Superior temporal gyrus (tissue), 1 donor: ENCODE measurements at regions not wholly inside any gene's neighbourhood (a gene's known extent, or its start where the extent isn't known, plus 50 kb on each side); places are given as distances from the start of the nearest gene placed in this dataset.
"Not testable (repeated sequence)": the region's sequence is repeated elsewhere in the genome, so short reads cannot be mapped to it uniquely, and the experiment has no call there.

Source experiments
- DNase-seq: peaks from one replicate; pipeline ENCODE4 v3.0.0-alpha.2; 2016; ENCODE audit errors: extremely low spot score

GRCh38 chr6:100099189-100100074, 105.4 kb upstream of the MCHR2 start:
- peak; percentile 83 for DNase-seq

DNA sequence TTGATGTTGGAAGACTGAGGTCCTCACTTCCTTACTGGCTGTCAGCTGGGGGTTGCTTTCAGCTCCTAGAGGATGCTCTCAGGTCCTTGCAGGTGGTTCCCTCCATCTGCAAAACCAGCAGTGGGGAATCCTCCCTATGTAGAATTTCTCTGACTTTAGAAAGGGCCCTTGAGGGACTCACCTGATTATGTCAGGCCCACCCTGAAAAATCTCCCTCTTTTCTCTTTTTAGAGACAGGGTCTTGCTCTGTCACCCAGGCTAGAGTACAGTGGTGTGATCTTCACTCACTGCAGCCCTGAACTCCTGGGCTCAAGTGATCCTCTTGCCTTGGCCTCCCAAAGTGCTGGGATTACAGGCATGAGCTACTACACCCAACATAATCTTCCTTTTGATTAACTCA, 102.9 kb upstream of the MCHR2 start:
- DNase-seq: no peak

DNA sequence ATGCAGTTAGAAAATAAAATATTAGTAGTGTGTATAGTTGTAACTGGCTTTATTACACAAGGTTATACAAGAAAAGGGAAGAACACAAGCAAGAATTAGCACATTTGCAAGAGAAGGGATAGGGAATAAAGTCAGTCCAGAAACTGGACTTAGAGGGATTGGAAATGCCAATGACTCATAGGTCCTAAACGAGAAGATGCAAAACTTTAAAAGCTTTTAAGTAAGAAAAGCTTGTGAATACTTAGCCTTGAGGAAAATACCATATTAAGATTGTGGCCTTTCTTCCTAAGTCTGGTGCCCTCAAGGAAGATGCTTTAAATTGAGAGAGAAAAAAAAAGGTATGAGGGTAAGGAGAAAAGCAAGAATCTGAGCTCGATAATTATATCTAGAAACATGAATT, 102.3 kb upstream of the MCHR2 start:
- no peak for DNase-seq

DNA sequence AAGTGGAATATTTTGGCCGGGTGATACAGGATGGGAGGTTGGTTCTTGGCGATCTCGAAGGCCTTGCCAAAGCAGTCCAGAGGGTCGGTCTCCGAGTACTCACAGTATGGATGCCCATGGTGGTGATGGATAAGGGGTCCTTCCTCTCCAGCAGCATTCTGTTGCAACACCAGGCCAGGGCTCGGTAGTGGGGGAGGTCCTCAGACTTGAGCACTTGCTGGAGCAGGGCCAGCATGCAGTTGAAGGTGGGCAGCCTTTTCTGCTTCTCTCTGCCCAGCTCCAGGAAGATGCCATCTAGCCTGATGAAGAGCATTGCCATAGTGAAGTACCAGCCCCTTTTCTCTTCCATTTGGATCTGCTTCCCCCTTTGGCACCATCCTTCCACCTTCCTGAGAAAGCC, 99.4 kb upstream of the MCHR2 start:
- DNase-seq: no peak

- DNase-seq: no peak
Measured at GRCh38 chr6:100088009-100088408, 94.0 kb upstream of the MCHR2 start.

DNA sequence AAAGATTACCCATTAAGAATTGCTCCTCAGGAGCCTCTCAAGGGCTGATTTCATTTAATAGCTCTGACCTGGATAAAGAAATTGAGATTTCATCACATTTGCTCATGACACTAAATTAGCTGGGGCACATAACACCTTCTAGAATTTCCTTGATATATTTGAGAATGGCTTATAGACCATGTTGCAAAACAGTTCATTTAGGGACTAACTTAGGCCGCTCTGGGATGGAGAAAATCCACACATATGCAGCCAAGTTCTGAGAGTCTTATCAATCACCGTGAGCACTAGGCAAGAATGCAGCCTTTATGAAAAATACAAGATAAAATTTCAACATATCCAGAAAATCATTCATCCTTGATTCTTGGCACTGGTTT, 91.0 kb upstream of the MCHR2 start:
- DNase-seq: no peak

DNA sequence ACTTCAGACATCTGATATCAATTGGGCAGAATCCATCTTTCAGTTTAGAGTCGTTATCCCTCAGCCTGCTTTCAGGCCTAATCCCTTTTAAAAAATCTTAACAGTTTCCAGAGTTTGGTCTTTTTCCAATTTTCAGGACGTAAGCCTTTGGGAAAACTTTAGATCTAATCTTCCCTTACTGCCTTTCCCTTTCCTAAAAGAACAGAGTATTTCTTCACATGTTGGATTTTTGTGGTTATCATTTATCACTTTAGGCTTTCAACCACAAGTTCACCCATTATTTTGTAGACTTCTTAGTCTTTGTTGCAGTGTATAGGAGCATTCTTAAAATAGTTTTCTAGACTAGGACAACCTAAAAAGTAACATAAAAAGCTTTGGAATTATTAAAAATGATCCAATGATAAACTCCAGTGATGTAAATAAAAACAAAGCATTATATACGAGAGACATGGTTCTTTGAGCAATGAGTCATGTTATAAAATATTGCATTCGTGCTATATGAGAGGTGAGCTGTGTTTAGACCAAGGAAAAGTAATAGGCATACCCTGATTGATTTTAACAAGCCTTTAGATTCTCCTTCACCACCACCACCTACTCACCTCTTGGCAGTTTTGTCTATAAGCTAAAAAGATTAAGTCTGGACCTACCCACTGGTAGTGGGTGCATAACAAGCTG, 90.4 kb upstream of the MCHR2 start:
- DNase-seq: no peak

DNA sequence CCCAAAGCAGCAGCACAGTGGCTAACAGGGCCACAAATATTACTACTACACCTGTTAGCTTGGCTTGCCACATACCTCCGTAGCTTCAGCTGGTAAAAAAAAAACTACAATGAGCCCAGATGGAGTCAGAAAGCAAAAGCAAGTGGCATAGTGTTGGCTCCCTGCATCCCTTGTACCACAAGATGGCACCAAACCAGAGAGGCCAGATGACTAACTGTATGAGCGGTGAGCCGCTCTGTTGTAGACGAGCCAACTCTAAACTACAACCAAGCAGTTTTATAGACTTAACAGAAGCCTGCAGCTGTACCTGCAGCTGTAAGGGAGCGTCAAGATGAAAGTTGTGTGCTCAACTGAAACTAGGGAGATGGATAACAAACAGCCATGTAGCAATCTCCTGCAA, 84.5 kb upstream of the MCHR2 start:
- no peak for DNase-seq

DNA sequence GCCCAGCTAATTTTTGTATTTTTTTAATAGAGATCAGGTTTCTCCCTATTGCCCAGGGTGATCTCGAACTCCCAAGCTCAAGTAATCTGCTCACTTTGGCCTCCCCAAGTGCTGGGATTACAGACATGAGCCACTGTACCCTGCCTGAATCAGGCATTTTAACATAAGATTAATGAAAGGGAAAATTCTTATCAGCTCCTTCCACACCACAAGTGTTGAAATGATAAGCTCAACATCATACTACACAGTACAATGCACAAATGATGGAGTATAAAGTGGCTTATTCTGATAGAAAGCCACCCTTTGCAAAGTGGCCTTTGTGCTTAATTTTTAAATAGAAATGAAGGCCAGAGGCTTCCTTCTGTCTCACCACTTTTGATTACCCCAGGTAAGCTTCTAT, 71.3 kb upstream of the MCHR2 start:
- DNase-seq: no peak

DNA sequence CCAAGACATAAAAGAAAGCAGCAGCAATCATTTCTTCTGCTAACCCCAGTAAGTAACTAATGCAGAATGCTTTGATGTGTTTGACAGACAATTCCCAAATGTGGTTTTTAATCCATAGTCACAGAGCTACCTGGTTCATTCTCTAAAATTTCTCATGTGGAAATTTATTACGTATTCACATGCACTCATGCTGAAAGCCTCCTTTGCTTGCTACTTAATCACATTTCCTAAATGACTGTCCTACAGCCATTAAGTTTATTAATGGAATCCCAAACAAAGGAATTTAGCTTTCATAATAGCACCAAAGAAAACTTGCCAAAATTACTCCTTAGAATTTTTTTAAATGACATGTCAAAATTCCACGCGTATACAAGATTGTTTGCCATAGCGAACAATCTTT, 68.6 kb upstream of the MCHR2 start:
- DNase-seq: no peak

DNA sequence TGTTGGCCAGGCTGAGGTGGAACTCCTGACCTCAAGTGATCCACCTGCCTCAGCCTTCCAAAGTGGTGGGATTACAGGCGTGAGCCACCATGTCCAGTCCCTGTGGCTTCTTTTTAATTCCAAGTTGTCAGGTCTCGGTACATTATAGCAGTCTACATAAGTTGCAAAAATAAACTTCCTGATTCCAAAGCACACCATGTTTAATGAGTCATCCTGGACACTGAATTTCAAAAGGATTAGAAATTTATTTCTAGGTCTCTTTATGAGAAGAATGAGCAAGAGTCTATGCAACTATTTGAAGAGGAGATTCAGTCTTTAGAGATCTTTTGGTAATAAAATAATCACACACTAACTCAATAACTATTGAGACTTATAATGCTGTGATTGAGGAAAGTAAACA, 63.9 kb upstream of the MCHR2 start:
- no peak for DNase-seq

GRCh38 chr6:100050550-100050949, 56.5 kb upstream of the MCHR2 start:
- no peak for DNase-seq

DNA sequence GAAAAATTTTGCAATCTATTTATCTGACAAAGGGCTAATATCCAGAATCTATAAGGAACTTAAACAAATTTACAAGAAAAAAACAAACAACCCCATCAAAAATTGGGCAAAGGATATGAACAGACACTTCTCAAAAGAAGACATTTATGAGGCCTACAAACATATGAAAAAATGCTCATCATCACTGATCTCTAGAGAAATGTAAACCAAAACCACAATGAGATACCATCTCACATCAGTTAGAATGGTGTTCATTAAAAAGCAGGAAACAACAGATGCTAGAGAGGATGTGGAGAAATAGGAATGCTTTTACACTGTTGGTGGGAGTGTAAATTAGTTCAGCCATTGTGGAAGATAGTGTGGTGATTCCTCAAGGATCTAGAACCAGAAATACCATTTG, 49.9 kb upstream of the MCHR2 start:
- not testable (repeated sequence) for DNase-seq
